ENCODE measurements at regions not wholly inside any gene's neighbourhood (a gene's known extent, or its start where the extent isn't known, plus 50 kb on each side); places are given as distances from the start of the nearest gene placed in this dataset.

- Histone ChIP-seq H3K9me3 (replicated peaks; ENCODE audit: control insufficient read depth, insufficient read depth, low read length) (peaks cover 2% of the 10 kb centered on the region), H3K27me3 (ENCODE audit: control insufficient read depth in 2 of 2, insufficient read depth in 2 of 2, low read length in 2 of 2) (no peaks in the 10 kb centered on the region)
Measured at GRCh38 chr10:128499486-128499885, 373.3 kb upstream of the MKI67 start.

More at GRCh38 chr10:128499486-128499885, 373.3 kb upstream of the MKI67 start:
- ChIA-PET POLR2A (no interaction called here), CTCF (no interaction called here)
- TF ChIP-seq GATA2 (IDR thresholded peaks at IDR 0.05; ENCODE audit: insufficient read depth, insufficient read length, low read depth, low read length), result no peak
- no peak for TF ChIP-seq FOS (IDR thresholded peaks at IDR 0.05; ENCODE audit: borderline replicate concordance, insufficient read depth, low read length)
- TF ChIP-seq MAX (IDR thresholded peaks at IDR 0.05; ENCODE audit: insufficient read depth, insufficient read length), result no peak
- TF ChIP-seq EZH2 (IDR thresholded peaks at IDR 0.05; ENCODE audit: borderline replicate concordance, low read depth, low read length, severe bottlenecking), result no peak
- TF ChIP-seq POLR2AphosphoS5 (IDR thresholded peaks at IDR 0.05; ENCODE audit: insufficient read depth, low read depth, low read length), result no peak
- TF ChIP-seq JUN (IDR thresholded peaks at IDR 0.05; ENCODE audit: borderline replicate concordance, insufficient read depth, insufficient read length, low read depth), result no peak
- TF ChIP-seq MYC (IDR thresholded peaks at IDR 0.05; ENCODE audit: low read depth, low read length), result no peak
- no peak for TF ChIP-seq POLR2A (IDR thresholded peaks at IDR 0.05; ENCODE audit: low read depth, low read length)
- TF ChIP-seq CTCF (IDR thresholded peaks at IDR 0.05; ENCODE audit: extremely low read depth in 1 of 2, insufficient read depth in 1 of 2, low read depth in 1 of 2, low read length in 2 of 2), result no peak
- no peaks in the 10 kb centered on the region for H4K20me1 ChIP-seq (replicated peaks; ENCODE audit: control insufficient read depth, extremely low read depth, insufficient read depth, low read length)
- FAIRE-seq (no peak), DNase-seq (ENCODE audit: low read depth, low spot score) (no peak)
- no TSS peak for BruUV-seq (replicated peaks)
- H3K9me1 ChIP-seq (replicated peaks; ENCODE audit: control insufficient read depth, extremely low read depth, insufficient read depth, low read length), result no peaks in the 10 kb centered on the region
- no peaks in the 10 kb centered on the region for H3K79me2 ChIP-seq (ENCODE audit: control insufficient read depth, insufficient read depth, low read length)
- H3K4me3 ChIP-seq (replicated peaks in 1 of 3; ENCODE audit: insufficient read depth in 1 of 3, low read depth in 1 of 3, low read length in 3 of 3), result no peak overlapping the region
- no peak overlapping the region for H3K9ac ChIP-seq (replicated peaks; ENCODE audit: extremely low read depth, insufficient read depth, low read length)
- no peak overlapping the region for H3K27ac ChIP-seq (ENCODE audit: insufficient read depth, low read depth, low read length)
- no peak overlapping the region for H2AFZ ChIP-seq (ENCODE audit: low read depth, low read length)
- H3K36me3 ChIP-seq (ENCODE audit: control insufficient read depth in 2 of 2, extremely low read depth in 1 of 2, insufficient read depth in 2 of 2, low read length in 2 of 2), result no peaks in the 10 kb centered on the region
- H3K4me1 ChIP-seq (ENCODE audit: control insufficient read depth, extremely low read depth, insufficient read depth, low read length), result no peaks in the 10 kb centered on the region
- dilution Hi-C loops (cut with MboI; ENCODE audit: extremely low pct_ligation_motif_present, low sequenced_read_pairs), result no loop called here
- no peak overlapping the region for H3K4me2 ChIP-seq (ENCODE audit: insufficient read depth, low read length)
- intact Hi-C loops (cut with micrococcal nuclease), result no loop called here
